ENCODE measurements at regions not wholly inside any gene's neighbourhood (a gene's known extent, or its start where the extent isn't known, plus 50 kb on each side); places are given as distances from the start of the nearest gene placed in this dataset.

GRCh38 chr5:57025961-57026360, 74.0 kb upstream of the MIER3 start:
- TF ChIP-seq YY1 (IDR thresholded peaks at IDR 0.05; ENCODE audit: low read depth, low read length): no peak
- no peak for TF ChIP-seq POLR2A (IDR thresholded peaks at IDR 0.05; ENCODE audit: control extremely low read depth in 1 of 2, low read depth in 2 of 2, low read length in 2 of 2)
- no peak for TF ChIP-seq CTCF (IDR thresholded peaks at IDR 0.05; ENCODE audit: control extremely low read depth in 1 of 3, insufficient read depth in 1 of 3, low read depth in 1 of 3, low read length in 3 of 3)
- no peak for TF ChIP-seq TAF1 (IDR thresholded peaks at IDR 0.05; ENCODE audit: low read depth, low read length)
- TF ChIP-seq MAFK (IDR thresholded peaks at IDR 0.05; ENCODE audit: low read depth, low read length): no peak
- no peak for TF ChIP-seq CBX5 (IDR thresholded peaks at IDR 0.05; ENCODE audit: low read depth, low read length)
- TF ChIP-seq TCF12 (IDR thresholded peaks at IDR 0.05; ENCODE audit: low read depth, low read length): no peak
- TF ChIP-seq RAD21 (IDR thresholded peaks at IDR 0.05 in 1 of 2, conservative IDR thresholded peaks at IDR 0.05 in 1 of 2; ENCODE audit: low read depth in 2 of 2, low read length in 2 of 2): no peak
- no peak for TF ChIP-seq SIX5 (IDR thresholded peaks at IDR 0.05; ENCODE audit: low read depth, low read length)
- no peak for TF ChIP-seq ATF2 (IDR thresholded peaks at IDR 0.05; ENCODE audit: low read length)
- TF ChIP-seq BACH1 (IDR thresholded peaks at IDR 0.05; ENCODE audit: low read length): no peak
- TF ChIP-seq TAF7 (optimal IDR thresholded peaks at IDR 0.05; ENCODE audit: borderline replicate concordance, low read depth, low read length): no peak
- no peak for TF ChIP-seq FOSL1 (IDR thresholded peaks at IDR 0.05; ENCODE audit: insufficient read depth, low read depth, low read length)
